HepG2 (cell line): ENCODE measurements at regions not wholly inside any gene's neighbourhood (a gene's known extent, or its start where the extent isn't known, plus 50 kb on each side); places are given as distances from the start of the nearest gene placed in this dataset.

Experiments
- ATAC-seq: fragments of 200-7000 bp; cut with Tn5 transposase; 3 replicates; pipeline ENCODE4 v1.9.1; 2020; ENCODE audit warnings: mild to moderate bottlenecking, moderate library complexity
- BruUV-seq: library from RNA; stranded (reverse); fragments of 400-500 nt; replicated peaks from 2 replicates; lab custom pipeline; 2021; lab: Mats Ljungman, UMichigan
- CTCF ChIA-PET: fragments of 300-600 bp; formaldehyde crosslinking; extraction: SDS; loops from one replicate; lab custom pipeline; 2021; ENCODE audit warnings: low total read pairs, inconsistent platforms, low intra/inter-chr PET ratio; lab: Yijun Ruan, JAX
- POLR2A ChIA-PET: fragments of 350-600 bp; sonication (Branson Sonifier 250); formaldehyde crosslinking; loops from one replicate; lab custom pipeline; 2020; ENCODE audit warnings: antibody characterized with exemption, inconsistent platforms; lab: Yijun Ruan, JAX
- DNase-seq: peaks from one replicate; pipeline ENCODE4 v3.0.0-alpha.2; 2015; ENCODE audit warnings: low spot score
- FAIRE-seq: peaks from 3 replicates; lab custom pipeline; 2011; peaks lifted over from hg19 to GRCh38; lab: Jason Lieb, UNC
- H2AFZ ChIP-seq: one replicate; pipeline ENCODE4 v1.6.1; 2011; ENCODE audit warnings: low read length, inconsistent platforms
- H3K27ac ChIP-seq: fragments of 300-600 bp; 3 replicates; pipeline ENCODE4 v1.8.0; 2011; ENCODE audit warnings: mixed run types, mild to moderate bottlenecking, mixed read lengths, low read length, inconsistent platforms; ENCODE audit not compliant: insufficient read depth; ENCODE audit errors: extremely low read length
- H3K27me3 ChIP-seq, 2 experiments: fragments of 200-600 bp in 1 of 2; 2 replicates in 1 of 2; 3 replicates in 1 of 2; pipeline versions ENCODE4 v1.6.0 to v1.8.0; 2011; ENCODE audit warnings: low read length in 2 of 2, mild to moderate bottlenecking in 2 of 2, moderate library complexity in 2 of 2, inconsistent platforms in 1 of 2; ENCODE audit not compliant: insufficient read depth in 2 of 2, control insufficient read depth in 1 of 2
- H3K36me3 ChIP-seq, 2 experiments: fragments of 200-600 bp in 1 of 2; replicated peaks in 1 of 2; 2 replicates in 1 of 2; 3 replicates in 1 of 2; pipeline versions ENCODE4 v1.5.1 to v1.8.0; 2011; ENCODE audit warnings: low read length in 2 of 2, inconsistent platforms in 1 of 2; ENCODE audit not compliant: insufficient read depth in 2 of 2, control insufficient read depth in 1 of 2
- H3K4me1 ChIP-seq: 2 replicates; pipeline ENCODE4 v1.5.1; 2012; ENCODE audit warnings: low read length, inconsistent platforms; ENCODE audit not compliant: insufficient read depth
- H3K4me2 ChIP-seq: 2 replicates; pipeline ENCODE4 v1.6.0; 2011; ENCODE audit warnings: low read depth, low read length, inconsistent platforms
- H3K4me3 ChIP-seq, 3 experiments: fragments of 200-600 bp in 1 of 3; sonication (generic), shearing (Covaris generic) in 1 of 3; replicated peaks in 1 of 3; 2 replicates each; pipeline ENCODE4 v1.5.1; 2011 to 2016; ENCODE audit warnings: low read length in 3 of 3, inconsistent platforms in 2 of 3, low read depth in 2 of 3, mild to moderate bottlenecking in 2 of 3, control low read depth in 1 of 3, mixed read lengths in 1 of 3; ENCODE audit not compliant: insufficient read depth in 1 of 3
- H3K79me2 ChIP-seq: one replicate; pipeline ENCODE4 v1.6.1; 2011; ENCODE audit warnings: low read length, inconsistent platforms; ENCODE audit not compliant: insufficient read depth
- H3K9ac ChIP-seq: 2 replicates; pipeline ENCODE4 v1.6.0; 2011; ENCODE audit warnings: mild to moderate bottlenecking, low read depth, low read length, inconsistent platforms; ENCODE audit not compliant: insufficient read depth
- H3K9me3 ChIP-seq: 2 replicates; pipeline ENCODE4 v1.5.1; 2012; ENCODE audit warnings: mild to moderate bottlenecking, low read length
- H4K20me1 ChIP-seq: 2 replicates; pipeline ENCODE4 v1.6.0; 2011; ENCODE audit warnings: inconsistent platforms, mild to moderate bottlenecking, low read length, moderate library complexity; ENCODE audit not compliant: insufficient read depth
- CCDC6 ChIP-seq: sonication (generic); formaldehyde crosslinking; IDR thresholded peaks from 2 replicates; pipeline ENCODE4 v1.8.1; 2022; ENCODE audit warnings: mild to moderate bottlenecking, missing genetic modification reagents, moderate library complexity
- CENPT ChIP-seq: sonication (generic); formaldehyde crosslinking; IDR thresholded peaks from 2 replicates; pipeline ENCODE4 v1.8.0; 2022; ENCODE audit warnings: low read depth, mild to moderate bottlenecking, moderate library complexity, missing genetic modification reagents
- ELF1 ChIP-seq: sonication (generic); formaldehyde crosslinking; IDR thresholded peaks from 2 replicates; pipeline ENCODE4 v1.4.0; 2020; ENCODE audit warnings: missing genetic modification reagents
- GTF3A ChIP-seq: sonication (generic); formaldehyde crosslinking; conservative IDR thresholded peaks from 2 replicates; pipeline ENCODE4 v1.4.0; 2020; ENCODE audit warnings: mild to moderate bottlenecking, missing genetic modification reagents
- HMGXB3 ChIP-seq: sonication (generic); formaldehyde crosslinking; IDR thresholded peaks from 2 replicates; pipeline ENCODE4 v1.4.0; 2020; ENCODE audit warnings: missing genetic modification reagents, borderline replicate concordance
- NCOR1 ChIP-seq: fragments of 200-600 bp; sonication (generic); IDR thresholded peaks from 2 replicates; pipeline ENCODE4 v1.7.0; 2017; ENCODE audit warnings: antibody characterized with exemption, low read length, borderline replicate concordance
- REL ChIP-seq: sonication (generic); formaldehyde crosslinking; conservative IDR thresholded peaks from 2 replicates; pipeline ENCODE4 v1.8.0; 2022; ENCODE audit warnings: mild to moderate bottlenecking, missing genetic modification reagents, moderate library complexity
- SP5 ChIP-seq: IDR thresholded peaks from 2 replicates; pipeline ENCODE4 v1.6.1; 2016; ENCODE audit warnings: low read depth, borderline replicate concordance
- ZNF18 ChIP-seq: sonication (generic); formaldehyde crosslinking; IDR thresholded peaks from 2 replicates; pipeline ENCODE4 v1.8.0; 2022; ENCODE audit warnings: mild to moderate bottlenecking, missing genetic modification reagents; ENCODE audit not compliant: insufficient replicate concordance
- ZNF432 ChIP-seq: sonication (generic); formaldehyde crosslinking; IDR thresholded peaks from 2 replicates; pipeline ENCODE4 v1.5.0; 2020; ENCODE audit warnings: missing genetic modification reagents, mild to moderate bottlenecking, borderline replicate concordance
- ZNF749 ChIP-seq: sonication (generic); formaldehyde crosslinking; IDR thresholded peaks from 2 replicates; pipeline ENCODE4 v1.8.0; 2022; ENCODE audit warnings: mild to moderate bottlenecking, missing genetic modification reagents, moderate library complexity, borderline replicate concordance
- whole genome bisulfite sequencing: methylation state at CpG from one replicate; pipeline ENCODE4 v1.1.6; 2017; ENCODE audit warnings: low lambda C conversion rate; 5-methylcytosine and 5-hydroxymethylcytosine counted together
- in situ Hi-C: cut with HindIII; loops from 2 replicates; pipeline ENCODE4 v1.10.0; 2017; ENCODE audit warnings: low pct_unique_long_range_greater_than_20kb; ENCODE audit not compliant: extremely low pct_ligation_motif_present
- intact Hi-C: fragments of 100-400 bp; cut with micrococcal nuclease; formaldehyde crosslinking; loops from one replicate; pipeline ENCODE4 v1.10.0; 2022; ENCODE audit not compliant: unreplicated experiment

- no peak for TF ChIP-seq SP5 (CRISPR knock-in tag)
- TF ChIP-seq CENPT (CRISPR knock-in tag): no peak
- TF ChIP-seq, all 625 proteins: peak for 0
These were observed 122.7 kb downstream of the ZBTB18 start (continued) for GRCh38 chr1:244173769-244174168.

- TF ChIP-seq ZNF432 (no peak), NCOR1 (peak; percentile 38; the same call in 1 of the 2 replicates)
- intact Hi-C loops: no loop called here
- Histone ChIP-seq H2AFZ (no peak overlapping the region), H3K4me1 (no peaks in the 10 kb centered on the region), H3K9ac (no peak overlapping the region), H3K4me3 (no peak overlapping the region), H4K20me1 (no peaks in the 10 kb centered on the region), H3K27ac (no peak overlapping the region), H3K9me3 (no peaks in the 10 kb centered on the region), H3K36me3 (no peaks in the 10 kb centered on the region), H3K27me3 (peaks cover 0 to 7% of the 10 kb centered on the region in 2 experiments; a peak in 1 of 5 replicates), H3K79me2 (no peaks in the 10 kb centered on the region), H3K4me2 (no peak overlapping the region)
- ChIA-PET POLR2A (no interaction called here), CTCF (no interaction called here)
- no TSS peak for BruUV-seq
- 29% methylated on average over 3 of the region's 3 CpGs for WGBS
- no peak for DNase-seq
- ATAC-seq: no peak
- in situ Hi-C loops: no loop called here
- FAIRE-seq: no peak
These were observed 123.9 kb downstream of the ZBTB18 start for GRCh38 chr1:244174922-244175521.

- Histone ChIP-seq H3K27me3 (peaks cover 0 to 7% of the 10 kb centered on the region in 2 experiments; a peak in 1 of 5 replicates), H3K9me3 (no peaks in the 10 kb centered on the region), H3K36me3 (no peaks in the 10 kb centered on the region), H2AFZ (no peak overlapping the region), H3K79me2 (no peaks in the 10 kb centered on the region), H4K20me1 (no peaks in the 10 kb centered on the region), H3K27ac (no peak overlapping the region), H3K9ac (no peak overlapping the region), H3K4me1 (no peaks in the 10 kb centered on the region), H3K4me2 (no peak overlapping the region), H3K4me3 (no peak overlapping the region)
- in situ Hi-C loops: no loop called here
- ChIA-PET CTCF (no interaction called here), POLR2A (no interaction called here)
- 0% methylated on average over 3 of the region's 3 CpGs for WGBS
- FAIRE-seq: no peak
- DNase-seq: no peak
- intact Hi-C loops: no loop called here
- no peak for ATAC-seq
- no TSS peak for BruUV-seq
- TF ChIP-seq CCDC6 (CRISPR knock-in tag): no peak
- no peak for TF ChIP-seq ZNF749 (CRISPR knock-in tag)
- TF ChIP-seq ZNF18 (CRISPR knock-in tag): no peak
- no peak for TF ChIP-seq HMGXB3 (CRISPR knock-in tag)
- no peak for TF ChIP-seq REL (CRISPR knock-in tag)
- no peak for TF ChIP-seq GTF3A (CRISPR knock-in tag)
- no peak for TF ChIP-seq ELF1 (CRISPR knock-in tag)
These were observed 125.1 kb downstream of the ZBTB18 start for GRCh38 chr1:244176201-244176600.
